ENCODE measurements at regions not wholly inside any gene's neighbourhood (a gene's known extent, or its start where the extent isn't known, plus 50 kb on each side); places are given as distances from the start of the nearest gene placed in this dataset.

- TF ChIP-seq CTCF (IDR thresholded peaks at IDR 0.05; ENCODE audit: low read length), result no peak
- no peak for TF ChIP-seq EZH2 (IDR thresholded peaks at IDR 0.05; ENCODE audit: borderline replicate concordance, low read length)
- Histone ChIP-seq H3K27ac (ENCODE audit: low read depth, low read length, poor library complexity, severe bottlenecking) (no peak overlapping the region), H3K4me1 (ENCODE audit: insufficient read depth, low read length, severe bottlenecking) (no peaks in the 10 kb centered on the region), H3K27me3 (ENCODE audit: insufficient read depth, low read length) (no peaks in the 10 kb centered on the region; the same call in 1 of the 2 replicates), H3K36me3 (ENCODE audit: insufficient read depth, low read length) (no peaks in the 10 kb centered on the region), H3K9ac (ENCODE audit: low read length) (no peak overlapping the region), H2AFZ (ENCODE audit: low read length) (no peak overlapping the region), H3K4me3 (ENCODE audit: low read depth, low read length, poor library complexity, severe bottlenecking) (no peak overlapping the region), H3K4me2 (ENCODE audit: low read length) (no peak overlapping the region), H3K9me2 (ENCODE audit: low read depth, low read length) (no peaks in the 10 kb centered on the region), H3K79me2 (ENCODE audit: insufficient read depth, low read length) (no peaks in the 10 kb centered on the region), H3K9me3 (ENCODE audit: low read length) (no peaks in the 10 kb centered on the region), H4K20me1 (ENCODE audit: insufficient read depth, low read length) (no peaks in the 10 kb centered on the region), H3F3A (ENCODE audit: insufficient read depth, low read length) (no peaks in the 10 kb centered on the region)
Observed at GRCh38 chr1:87707411-87707810, 378.7 kb downstream of the LMO4 start.

GRCh38 chr1:87712261-87713010, 383.8 kb downstream of the LMO4 start:
- no peak overlapping the region for H3K9ac ChIP-seq (ENCODE audit: low read length)
- H3K4me3 ChIP-seq (ENCODE audit: low read depth, low read length, poor library complexity, severe bottlenecking), result no peak overlapping the region
- no peaks in the 10 kb centered on the region for H3K9me3 ChIP-seq (ENCODE audit: low read length)
- H4K20me1 ChIP-seq (ENCODE audit: insufficient read depth, low read length), result no peaks in the 10 kb centered on the region
- no peaks in the 10 kb centered on the region for H3K36me3 ChIP-seq (ENCODE audit: insufficient read depth, low read length)
- peaks cover 3% of the 10 kb centered on the region for H3K4me1 ChIP-seq (ENCODE audit: insufficient read depth, low read length, severe bottlenecking)
- no peak overlapping the region for H2AFZ ChIP-seq (ENCODE audit: low read length)
- no peak overlapping the region for H3K4me2 ChIP-seq (ENCODE audit: low read length)
- no peaks in the 10 kb centered on the region for H3K79me2 ChIP-seq (ENCODE audit: insufficient read depth, low read length)
- H3K9me2 ChIP-seq (ENCODE audit: low read depth, low read length), result no peaks in the 10 kb centered on the region
- no peaks in the 10 kb centered on the region; the same call in 1 of the 2 replicates for H3K27me3 ChIP-seq (ENCODE audit: insufficient read depth, low read length)
- TF ChIP-seq CTCF (IDR thresholded peaks at IDR 0.05; ENCODE audit: low read length), result no peak
- H3F3A ChIP-seq (ENCODE audit: insufficient read depth, low read length), result no peaks in the 10 kb centered on the region
- H3K27ac ChIP-seq (ENCODE audit: low read depth, low read length, poor library complexity, severe bottlenecking), result no peak overlapping the region

- no peak for TF ChIP-seq CTCF (IDR thresholded peaks at IDR 0.05; ENCODE audit: low read length)
- no peak for TF ChIP-seq EZH2 (IDR thresholded peaks at IDR 0.05; ENCODE audit: borderline replicate concordance, low read length)
- H3F3A ChIP-seq (ENCODE audit: insufficient read depth, low read length), result no peaks in the 10 kb centered on the region
- H3K4me3 ChIP-seq (ENCODE audit: low read depth, low read length, poor library complexity, severe bottlenecking), result no peak overlapping the region
- H3K36me3 ChIP-seq (ENCODE audit: insufficient read depth, low read length), result no peaks in the 10 kb centered on the region
- no peak overlapping the region for H3K27ac ChIP-seq (ENCODE audit: low read depth, low read length, poor library complexity, severe bottlenecking)
- no peaks in the 10 kb centered on the region for H3K9me2 ChIP-seq (ENCODE audit: low read depth, low read length)
- H3K9ac ChIP-seq (ENCODE audit: low read length), result no peak overlapping the region
- H3K4me1 ChIP-seq (ENCODE audit: insufficient read depth, low read length, severe bottlenecking), result peaks cover 3% of the 10 kb centered on the region
- H4K20me1 ChIP-seq (ENCODE audit: insufficient read depth, low read length), result no peaks in the 10 kb centered on the region
- no peaks in the 10 kb centered on the region; the same call in 1 of the 2 replicates for H3K27me3 ChIP-seq (ENCODE audit: insufficient read depth, low read length)
- no peak overlapping the region for H3K4me2 ChIP-seq (ENCODE audit: low read length)
- no peaks in the 10 kb centered on the region for H3K79me2 ChIP-seq (ENCODE audit: insufficient read depth, low read length)
- no peaks in the 10 kb centered on the region for H3K9me3 ChIP-seq (ENCODE audit: low read length)
- H2AFZ ChIP-seq (ENCODE audit: low read length), result no peak overlapping the region
Observed at GRCh38 chr1:87714278-87714677, 385.6 kb downstream of the LMO4 start.

All from OCI-LY1 (cell line).